HG02759 (cell line): ENCODE measurements at regions not wholly inside any gene's neighbourhood (a gene's known extent, or its start where the extent isn't known, plus 50 kb on each side); places are given as distances from the start of the nearest gene placed in this dataset.
A peak's percentile ranks its signal among the peaks of the same experiment; 100 is the strongest.

Experiments used
- ATAC-seq: cut with Tn5 transposase; IDR thresholded peaks from one replicate; pipeline ENCODE4 v1.9.1; 2021; ENCODE audit warnings: mild to moderate bottlenecking, moderate library complexity; ENCODE audit not compliant: unreplicated experiment

DNA sequence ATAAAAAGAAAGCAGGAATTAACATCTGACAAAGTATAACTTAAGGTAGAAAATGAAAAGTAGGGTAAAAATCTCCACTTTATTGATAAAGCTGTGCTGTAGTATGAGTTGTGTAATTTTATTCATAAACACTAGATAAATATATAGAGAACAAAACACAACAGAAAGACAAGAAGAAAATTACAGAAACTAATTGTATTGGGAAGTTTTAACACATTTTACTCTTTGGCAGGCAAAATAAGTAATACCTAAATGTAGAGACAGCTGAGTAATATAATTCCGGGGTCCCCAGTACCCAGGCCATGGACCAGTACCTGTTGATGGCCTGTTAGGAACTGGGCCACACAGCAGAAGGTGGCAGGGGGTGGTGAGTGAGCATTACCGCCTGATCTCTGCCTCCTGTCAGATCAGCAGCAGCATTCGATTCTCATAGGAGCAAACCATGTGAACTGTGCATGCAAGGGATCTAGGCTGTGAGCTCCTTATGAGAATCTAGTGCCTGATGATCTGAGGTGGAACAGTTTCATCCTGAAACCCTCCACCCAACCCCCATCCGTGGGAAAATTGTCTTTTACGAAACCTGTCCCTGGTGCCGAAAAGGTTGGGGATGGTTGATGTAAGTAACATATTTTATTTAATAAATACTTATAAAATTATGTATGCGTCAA lies 84.4 kb upstream of the ETV6 start:
- ATAC-seq = peak; percentile 41

DNA sequence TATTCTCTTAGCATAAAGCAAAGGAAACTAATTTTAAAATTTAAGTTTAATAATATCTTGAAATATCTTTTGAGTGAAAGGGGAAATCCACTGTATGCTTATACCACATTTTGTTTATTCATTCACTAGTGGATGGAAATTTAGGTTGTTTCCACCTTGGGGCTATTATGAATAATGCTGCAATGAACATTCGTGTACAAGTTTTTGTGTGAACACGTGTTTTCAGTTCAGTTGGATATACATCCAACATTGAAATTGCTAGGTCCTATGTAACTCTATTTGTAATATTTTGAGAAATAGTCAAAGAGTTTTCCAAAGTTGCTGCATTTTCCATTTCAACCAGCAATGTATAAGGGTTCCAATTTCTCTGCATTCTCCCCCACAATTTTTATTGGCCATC lies 83.7 kb upstream of the ETV6 start:
- ATAC-seq = no peak

GRCh38 chr12:11568155-11568761 lies 81.2 kb upstream of the ETV6 start:
- no peak for ATAC-seq

- ATAC-seq = peak; percentile 85
Measured at GRCh38 chr12:11568762-11569478, 80.6 kb upstream of the ETV6 start.

- ATAC-seq = no peak
Measured at GRCh38 chr12:11569716-11570115, 79.8 kb upstream of the ETV6 start.

- no peak for ATAC-seq
Measured at GRCh38 chr12:11573880-11574279, 75.6 kb upstream of the ETV6 start.

- no peak for ATAC-seq
Measured at GRCh38 chr12:11576104-11576503, 73.4 kb upstream of the ETV6 start.

DNA sequence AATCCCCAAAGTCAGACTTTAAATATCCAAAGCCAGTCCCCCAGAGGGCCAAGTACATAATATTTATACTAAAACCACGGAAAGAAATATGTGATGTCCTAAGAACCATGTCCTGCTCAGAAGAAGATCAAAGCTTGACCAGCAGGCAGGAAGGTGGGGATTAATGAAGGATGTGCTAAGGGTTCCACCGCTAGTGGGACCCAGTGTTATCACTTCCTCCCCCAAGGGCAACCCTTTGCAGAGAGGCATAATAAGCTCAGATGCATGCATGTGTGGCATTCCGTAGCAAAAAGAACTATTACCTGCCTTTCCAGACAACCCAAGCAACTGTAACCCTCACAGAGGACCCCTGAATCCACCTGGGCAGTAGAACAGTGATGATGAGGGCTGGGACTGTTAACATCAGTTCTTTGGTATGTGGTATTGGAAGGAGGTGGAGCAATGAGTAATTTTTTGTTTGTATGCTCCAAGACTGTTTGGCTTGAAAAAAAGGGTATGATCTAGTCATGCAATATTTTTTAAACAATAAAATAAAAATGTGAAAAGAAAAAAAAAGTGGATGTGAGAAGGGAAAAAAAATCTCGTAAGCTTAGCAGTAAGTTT lies 71.7 kb upstream of the ETV6 start:
- no peak for ATAC-seq

DNA sequence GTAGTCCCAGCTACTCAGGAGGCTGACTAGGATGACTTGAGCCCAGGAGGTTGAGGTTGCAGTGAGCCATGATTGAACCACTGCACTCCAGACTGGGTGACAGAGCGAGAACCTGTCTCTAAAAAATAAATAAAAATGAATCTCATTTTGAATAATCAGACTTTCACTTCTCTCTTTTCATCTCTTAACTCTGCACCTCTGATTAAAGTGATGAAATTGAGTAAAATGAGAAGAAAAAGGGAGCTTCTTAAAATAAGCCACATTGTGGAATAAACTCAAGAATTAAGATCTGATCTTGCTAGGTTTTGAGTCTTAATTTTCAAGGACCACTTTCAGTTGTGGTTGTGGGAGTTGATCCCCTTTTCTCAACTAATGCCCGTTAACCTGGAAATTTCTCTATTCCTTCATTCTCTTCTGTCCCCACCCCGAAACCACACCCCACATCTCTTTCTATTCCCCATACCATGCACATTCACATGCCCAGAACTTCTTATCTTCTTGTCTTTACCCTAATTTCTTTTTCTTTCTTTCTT lies 70.9 kb upstream of the ETV6 start:
- ATAC-seq = peak; percentile 68

DNA sequence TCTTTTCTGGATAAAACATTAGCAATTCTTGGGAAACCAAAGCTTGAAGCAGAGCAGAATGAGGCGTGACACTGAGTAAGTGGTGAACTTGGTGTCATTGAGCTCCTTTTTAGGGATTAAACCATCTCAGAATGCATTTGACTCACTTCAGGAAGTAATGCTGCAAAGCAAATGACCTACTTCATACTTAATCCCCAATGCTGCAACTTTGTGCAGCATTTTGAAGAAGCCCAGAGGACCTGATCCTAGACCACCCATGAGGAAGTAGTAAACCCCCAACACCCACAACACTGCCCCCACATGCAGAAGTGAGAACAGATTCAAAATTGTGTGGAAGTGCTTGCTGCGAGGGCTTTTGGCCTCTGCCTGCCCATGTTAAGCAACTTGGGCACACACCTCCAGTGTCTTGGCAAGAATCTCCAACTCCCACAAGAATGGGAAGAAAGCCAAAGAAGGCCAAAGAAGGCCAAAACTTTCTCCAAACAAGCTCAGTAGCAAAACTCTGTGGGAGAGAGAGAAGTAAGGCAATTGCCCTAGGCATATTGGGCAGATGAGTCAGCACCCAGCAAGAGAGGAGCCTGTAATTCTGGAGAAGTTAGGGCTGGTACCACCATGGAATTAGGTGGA lies 69.2 kb upstream of the ETV6 start:
- ATAC-seq = no peak

DNA sequence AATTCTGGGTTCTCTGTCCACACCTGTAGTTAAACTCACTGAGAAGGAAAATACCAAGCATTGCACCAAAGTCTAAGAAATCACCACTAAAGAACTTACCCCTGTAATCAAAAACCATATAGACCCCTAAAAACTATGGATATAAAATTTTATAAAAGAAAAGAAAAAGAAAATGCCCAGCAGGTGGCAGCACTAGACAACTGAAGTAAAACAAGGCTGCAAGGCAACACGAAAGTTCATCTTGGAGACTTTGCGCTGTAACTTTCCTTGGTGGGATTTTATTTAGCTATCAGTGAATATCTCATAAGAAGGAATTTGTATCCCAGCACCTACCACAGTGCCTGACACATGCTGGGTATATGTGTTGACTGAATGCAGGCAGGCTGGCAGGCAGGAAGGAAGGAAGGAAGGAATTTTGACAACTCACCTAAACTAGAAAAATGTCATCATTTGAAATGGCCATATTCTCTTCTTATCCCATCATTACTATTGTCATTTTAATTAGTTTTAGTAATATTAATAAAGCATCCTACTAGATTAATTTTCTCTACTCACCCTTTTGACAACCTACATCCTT lies 68.2 kb upstream of the ETV6 start:
- no peak for ATAC-seq

GRCh38 chr12:11584221-11584855 lies 65.1 kb upstream of the ETV6 start:
- no peak for ATAC-seq

- ATAC-seq = no peak
Measured at GRCh38 chr12:11592484-11592883, 57.0 kb upstream of the ETV6 start.

GRCh38 chr12:11593013-11593412 lies 56.5 kb upstream of the ETV6 start:
- no peak for ATAC-seq

GRCh38 chr12:11595080-11595479 lies 54.4 kb upstream of the ETV6 start:
- no peak for ATAC-seq

DNA sequence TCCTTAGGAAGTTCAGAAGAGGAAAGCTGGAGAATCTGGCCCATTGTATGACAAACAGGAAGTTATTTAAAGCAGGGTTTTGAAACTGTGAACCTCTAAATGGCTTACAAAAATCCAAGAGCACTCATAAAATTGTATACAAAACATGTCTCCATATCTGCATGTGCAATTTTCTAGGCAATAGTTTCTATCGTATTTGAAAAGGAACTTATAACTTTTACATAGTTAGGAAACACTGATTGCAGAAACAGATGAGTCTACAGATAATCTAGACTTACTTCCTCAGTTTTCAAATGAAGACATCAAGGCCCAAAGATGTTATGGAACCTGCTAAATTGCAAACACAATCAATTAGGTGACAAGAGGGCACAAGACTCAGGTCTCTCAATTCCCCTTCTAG lies 53.3 kb upstream of the ETV6 start:
- no peak for ATAC-seq

DNA sequence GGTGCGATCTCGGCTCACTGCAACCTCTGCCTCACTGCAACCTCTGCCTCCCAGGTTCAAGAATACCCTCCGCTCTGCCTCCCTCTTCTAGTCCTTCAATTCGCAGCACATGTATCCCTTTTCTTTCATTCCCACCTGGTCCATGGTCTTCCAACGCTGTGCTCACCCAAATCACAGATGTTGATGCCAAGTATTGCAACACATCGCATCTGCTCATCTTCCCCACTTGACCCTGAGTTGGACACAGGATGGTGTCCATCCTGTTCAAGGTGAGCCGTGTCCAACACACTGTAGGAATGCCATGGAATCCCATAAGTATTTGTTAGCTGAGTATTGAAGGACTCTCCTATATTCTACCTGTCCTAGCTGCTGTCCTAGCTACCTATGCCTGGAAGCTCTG lies 50.6 kb upstream of the ETV6 start:
- ATAC-seq = no peak
